AG04450 (cell line): ENCODE measurements at regions not wholly inside any gene's neighbourhood (a gene's known extent, or its start where the extent isn't known, plus 50 kb on each side); places are given as distances from the start of the nearest gene placed in this dataset.

Source experiments
- CTCF ChIA-PET: fragments of 300-600, 350-600 bp; formaldehyde crosslinking; extraction: SDS; loops from one replicate; lab custom pipeline; 2022; ENCODE audit warnings: antibody characterized with exemption, inconsistent platforms; lab: Charles Lee
- POLR2A ChIA-PET: fragments of 350-600 bp; formaldehyde crosslinking; extraction: SDS; loops from one replicate; lab custom pipeline; 2021; ENCODE audit warnings: antibody characterized with exemption, inconsistent platforms; lab: Yijun Ruan, JAX
- DNase-seq: peaks from one replicate; pipeline ENCODE4 v3.0.0-alpha.2; 2011; ENCODE audit warnings: low read depth, low spot score
- H3K27ac ChIP-seq: one replicate; pipeline ENCODE4 v1.5.1; 2012; ENCODE audit warnings: low read depth, low read length, control low read depth
- H3K27me3 ChIP-seq: one replicate; pipeline ENCODE4 v1.6.0; 2012; ENCODE audit warnings: low read length; ENCODE audit not compliant: control insufficient read depth, insufficient read depth
- H3K4me3 ChIP-seq: 2 replicates; pipeline ENCODE4 v1.5.1; 2011; ENCODE audit warnings: mild to moderate bottlenecking, low read depth, low read length, control low read depth
- H3K9me3 ChIP-seq: 2 replicates; pipeline ENCODE4 v1.5.1; 2012; ENCODE audit warnings: low read length; ENCODE audit not compliant: control insufficient read depth, insufficient read depth
- CTCF ChIP-seq: IDR thresholded peaks from 2 replicates; pipeline ENCODE4 v1.5.1; 2011; ENCODE audit warnings: low read depth, low read length, control low read depth, inconsistent platforms

GRCh38 chr11:26842478-26843282, 120.8 kb upstream of the SLC5A12 start:
- Histone ChIP-seq H3K4me3 (no peak overlapping the region), H3K27me3 (no peaks in the 10 kb centered on the region), H3K27ac (no peak overlapping the region), H3K9me3 (no peaks in the 10 kb centered on the region)
- DNase-seq = no peak
- TF ChIP-seq CTCF = no peak
- ChIA-PET CTCF (no interaction called here), POLR2A (no interaction called here)

GRCh38 chr11:26843539-26843938, 121.7 kb upstream of the SLC5A12 start:
- no peak overlapping the region for H3K4me3 ChIP-seq
- H3K9me3 ChIP-seq = no peaks in the 10 kb centered on the region
- H3K27me3 ChIP-seq = no peaks in the 10 kb centered on the region
- POLR2A ChIA-PET = no interaction called here
- TF ChIP-seq CTCF = no peak
- CTCF ChIA-PET = no interaction called here
- no peak for DNase-seq
- no peak overlapping the region for H3K27ac ChIP-seq

- no peak overlapping the region for H3K4me3 ChIP-seq
- no peak for DNase-seq
- H3K27me3 ChIP-seq = no peaks in the 10 kb centered on the region
- H3K27ac ChIP-seq = no peak overlapping the region
- CTCF ChIA-PET = interaction anchor here (0.6 kb wide), 1 partner anchor 548 kb away, joined by 3 read pairs; no protein-coding TSS in a partner anchor
- H3K9me3 ChIP-seq = no peaks in the 10 kb centered on the region
- POLR2A ChIA-PET = no interaction called here
- TF ChIP-seq CTCF = no peak
These were observed 123.1 kb upstream of the SLC5A12 start for GRCh38 chr11:26844963-26845362.

DNA sequence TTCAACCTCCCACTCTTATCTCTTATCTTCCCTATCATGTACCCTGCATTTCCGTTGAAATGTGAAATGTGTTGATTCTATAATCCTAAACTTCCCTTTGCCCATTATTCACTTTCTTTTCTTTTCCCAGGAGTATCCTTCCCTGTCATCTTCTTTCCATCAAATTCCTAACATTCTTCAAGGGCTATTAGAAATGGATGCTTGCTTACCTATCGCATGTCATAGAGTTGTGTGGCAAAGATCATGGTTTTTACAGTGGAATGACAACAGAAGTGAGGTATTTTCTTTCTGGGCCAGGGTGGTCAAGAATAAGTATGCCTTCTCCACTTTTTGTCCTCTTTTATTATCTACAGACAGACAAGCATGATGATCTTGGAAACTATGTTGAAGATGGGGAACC, 124.4 kb upstream of the SLC5A12 start:
- no peak overlapping the region for H3K27ac ChIP-seq
- no peaks in the 10 kb centered on the region for H3K27me3 ChIP-seq
- H3K4me3 ChIP-seq = no peak overlapping the region
- no peaks in the 10 kb centered on the region for H3K9me3 ChIP-seq
- POLR2A ChIA-PET = no interaction called here
- no peak for DNase-seq
- CTCF ChIA-PET = no interaction called here
- TF ChIP-seq CTCF = no peak

DNA sequence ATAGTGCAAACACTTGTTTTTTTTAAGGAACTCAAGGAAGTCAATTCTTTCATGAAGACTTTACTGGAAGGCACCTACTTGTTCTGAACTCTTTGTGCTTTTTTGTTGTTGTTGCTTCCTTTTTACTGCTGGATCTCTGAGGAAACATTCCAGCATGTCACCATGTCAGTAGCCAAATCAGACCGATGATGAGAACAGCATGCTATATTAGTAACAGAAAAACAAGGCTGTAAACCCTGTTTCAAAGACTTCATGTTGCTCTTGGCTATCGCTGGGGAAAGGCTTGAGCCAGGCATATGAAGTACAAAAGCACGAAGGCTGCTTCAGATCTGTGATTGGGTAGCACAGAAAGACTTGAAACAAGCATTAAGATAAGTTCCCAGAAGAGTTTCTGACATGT, 125.6 kb upstream of the SLC5A12 start:
- no peak for TF ChIP-seq CTCF
- ChIA-PET POLR2A (no interaction called here), CTCF (no interaction called here)
- no peak overlapping the region for H3K4me3 ChIP-seq
- no peak overlapping the region for H3K27ac ChIP-seq
- no peaks in the 10 kb centered on the region for H3K27me3 ChIP-seq
- no peak for DNase-seq
- H3K9me3 ChIP-seq = no peaks in the 10 kb centered on the region
